ENCODE measurements at regions not wholly inside any gene's neighbourhood (a gene's known extent, or its start where the extent isn't known, plus 50 kb on each side); places are given as distances from the start of the nearest gene placed in this dataset.
A peak's percentile ranks its signal among the peaks of the same experiment; 100 is the strongest.

DNA sequence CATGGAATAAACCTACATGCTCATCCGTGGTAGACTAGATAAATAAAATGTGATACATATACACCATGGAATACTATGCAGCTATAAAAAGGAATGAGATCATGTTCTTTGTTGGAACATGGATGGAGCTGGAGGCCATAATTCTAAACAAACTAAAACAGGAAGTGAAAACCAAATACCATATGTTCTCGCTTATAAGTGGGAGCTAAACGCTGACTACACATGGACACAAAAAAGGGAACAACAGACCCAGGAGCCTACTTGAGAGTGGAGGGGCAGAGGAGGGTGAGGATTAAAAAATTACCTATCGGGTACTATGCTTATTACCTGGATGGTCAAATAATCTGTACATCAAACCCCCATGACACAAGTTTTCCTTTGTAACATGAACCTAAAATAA, 68.7 kb upstream of the SEC61G start:
- DNase-seq, result no peak
- no peak for TF ChIP-seq CTCF (IDR thresholded peaks at IDR 0.05)
- TF ChIP-seq POLR2A (IDR thresholded peaks at IDR 0.05), result no peak
- intact Hi-C loops (cut with DNase I), result no loop called here
- H3K4me1 ChIP-seq, result no peaks in the 10 kb centered on the region
- H3K4me3 ChIP-seq (replicated peaks in 1 of 3), result no peak overlapping the region
- H3K9me3 ChIP-seq, result no peaks in the 10 kb centered on the region
- H3K36me3 ChIP-seq, result no peaks in the 10 kb centered on the region
- no peaks in the 10 kb centered on the region for H3K27me3 ChIP-seq
- WGBS, 2 donors, result 89% methylated on average over 4 of the region's 4 CpGs
- H3K27ac ChIP-seq, result no peak overlapping the region

DNA sequence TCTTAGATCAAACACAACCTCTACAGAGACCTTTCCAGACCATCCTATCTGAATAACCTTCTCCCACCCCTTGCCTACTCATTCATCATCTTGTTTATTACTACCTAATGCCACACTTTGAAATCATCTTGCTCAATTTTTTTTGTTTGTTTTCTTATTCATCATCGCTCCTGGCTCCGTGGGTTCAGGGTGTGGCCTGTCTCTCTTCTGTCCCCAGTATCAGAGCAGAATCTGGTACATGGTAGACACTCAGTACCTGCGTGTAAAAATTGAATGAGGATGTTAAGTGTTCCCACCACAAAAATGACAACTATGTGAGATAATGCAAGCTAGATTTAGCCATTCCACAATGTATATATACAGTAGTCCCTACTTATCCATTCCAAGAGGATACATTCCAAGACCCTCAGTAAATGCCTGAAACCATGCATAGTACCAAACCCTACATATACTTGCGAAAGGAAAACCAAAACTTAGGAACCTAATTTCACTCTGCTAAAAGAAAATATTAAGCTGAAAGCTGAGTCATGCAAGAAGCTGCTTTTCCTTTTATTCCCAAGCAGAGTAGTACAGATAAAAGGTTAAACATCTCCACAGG, 72.1 kb upstream of the SEC61G start:
- no peak for DNase-seq
- H3K9me3 ChIP-seq, result no peaks in the 10 kb centered on the region
- no peaks in the 10 kb centered on the region for H3K36me3 ChIP-seq
- intact Hi-C loops (cut with DNase I), result no loop called here
- H3K4me1 ChIP-seq, result no peaks in the 10 kb centered on the region
- no peak overlapping the region for H3K4me3 ChIP-seq (replicated peaks in 1 of 3)
- WGBS, 2 donors, result 91 to 96% methylated on average over 4 of the region's 4 CpGs
- H3K27me3 ChIP-seq, result no peaks in the 10 kb centered on the region
- no peak for TF ChIP-seq CTCF (IDR thresholded peaks at IDR 0.05)
- no peak for TF ChIP-seq POLR2A (IDR thresholded peaks at IDR 0.05)
- H3K27ac ChIP-seq, result no peak overlapping the region

DNA sequence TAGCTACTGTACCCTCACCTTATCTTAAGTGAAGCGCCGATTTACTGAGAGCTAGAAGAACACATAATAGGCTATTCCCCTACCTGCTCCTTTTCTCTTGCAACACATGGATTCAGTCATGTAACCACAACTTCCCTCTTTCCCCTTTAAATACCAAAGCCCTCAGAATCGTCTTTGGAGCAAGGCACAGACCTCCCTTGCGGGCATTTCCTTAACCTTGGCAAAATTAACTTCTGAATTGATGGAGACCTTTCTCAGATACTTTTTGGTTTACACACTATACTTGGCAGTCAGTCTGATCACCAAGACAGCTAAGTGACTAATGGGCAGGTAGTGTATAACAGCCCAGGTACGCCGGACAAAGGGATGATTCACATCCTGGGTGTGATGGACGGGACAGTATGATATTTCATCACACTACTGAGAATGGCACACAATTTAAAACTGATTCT, 72.7 kb upstream of the SEC61G start:
- H3K4me1 ChIP-seq, result no peaks in the 10 kb centered on the region
- no peaks in the 10 kb centered on the region for H3K36me3 ChIP-seq
- no peaks in the 10 kb centered on the region for H3K27me3 ChIP-seq
- intact Hi-C loops (cut with DNase I), result no loop called here
- no peak overlapping the region for H3K4me3 ChIP-seq (replicated peaks in 1 of 3)
- H3K9me3 ChIP-seq, result no peaks in the 10 kb centered on the region
- H3K27ac ChIP-seq, result no peak overlapping the region
- TF ChIP-seq CTCF (IDR thresholded peaks at IDR 0.05), result no peak
- TF ChIP-seq POLR2A (IDR thresholded peaks at IDR 0.05), result no peak
- no peak for DNase-seq
- 78 to 81% methylated on average over 7 of the region's 7 CpGs for WGBS, 2 donors

DNA sequence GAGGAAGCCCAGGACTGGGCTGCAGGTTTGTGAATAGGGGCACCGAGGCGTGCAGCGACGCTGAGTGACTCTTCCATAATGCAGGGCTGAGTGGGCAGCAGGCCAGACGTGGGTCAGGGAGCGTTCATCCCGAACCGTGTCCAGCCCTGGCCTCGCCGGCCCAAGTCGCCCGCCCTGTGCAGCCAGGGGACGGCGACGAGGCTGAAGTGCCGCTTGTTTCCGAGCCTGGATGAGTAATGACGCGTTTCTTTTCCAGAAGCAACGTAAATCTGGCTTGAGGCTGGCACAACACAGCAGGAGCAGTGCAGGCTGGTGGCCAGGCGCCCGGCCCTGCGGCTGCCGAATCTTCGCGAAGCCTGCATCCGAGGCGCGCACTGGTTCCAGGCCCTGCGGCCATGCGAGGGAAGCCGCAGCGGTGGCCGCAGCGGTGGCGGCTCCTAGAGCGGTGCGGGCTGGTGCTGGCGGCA, 74.0 kb upstream of the SEC61G start:
- H3K4me3 ChIP-seq (replicated peaks in 1 of 3), result no peak overlapping the region

More for the DNA sequence above, 74.0 kb upstream of the SEC61G start:
- Histone ChIP-seq H3K36me3 (no peaks in the 10 kb centered on the region), H3K27me3 (no peaks in the 10 kb centered on the region), H3K27ac (peak overlapping the region; percentile 8 to 56 (median 48)), H3K4me1 (no peaks in the 10 kb centered on the region), H3K9me3 (no peaks in the 10 kb centered on the region)
- DNase-seq, result peak; percentile 93 to 97
- intact Hi-C loops (cut with DNase I), result no loop called here
- TF ChIP-seq CTCF (IDR thresholded peaks at IDR 0.05) (no peak), POLR2A (IDR thresholded peaks at IDR 0.05) (no peak)
- 44 to 54% methylated on average over 20 to 32 of the region's 39 CpGs for WGBS, 2 donors
